GM20000 (cell line): ENCODE measurements at regions not wholly inside any gene's neighbourhood (a gene's known extent, or its start where the extent isn't known, plus 50 kb on each side); places are given as distances from the start of the nearest gene placed in this dataset.
A peak's percentile ranks its signal among the peaks of the same experiment; 100 is the strongest.

ENCODE experiments used
- DNase-seq: peaks from one replicate; pipeline ENCODE4 v3.0.0; 2012; ENCODE audit warnings: low spot score
- TF ChIP-seq, protein P1 (sequence below): IDR thresholded peaks from 2 replicates; pipeline ENCODE4 v1.5.1; 2012; ENCODE audit warnings: mild to moderate bottlenecking, control low read depth; ENCODE audit errors: extremely low read depth, missing control alignments

GRCh38 chr15:61621146-61621545, 392.0 kb upstream of the RORA start:
- DNase-seq = peak; percentile 12
- TF ChIP-seq, protein P1, sequence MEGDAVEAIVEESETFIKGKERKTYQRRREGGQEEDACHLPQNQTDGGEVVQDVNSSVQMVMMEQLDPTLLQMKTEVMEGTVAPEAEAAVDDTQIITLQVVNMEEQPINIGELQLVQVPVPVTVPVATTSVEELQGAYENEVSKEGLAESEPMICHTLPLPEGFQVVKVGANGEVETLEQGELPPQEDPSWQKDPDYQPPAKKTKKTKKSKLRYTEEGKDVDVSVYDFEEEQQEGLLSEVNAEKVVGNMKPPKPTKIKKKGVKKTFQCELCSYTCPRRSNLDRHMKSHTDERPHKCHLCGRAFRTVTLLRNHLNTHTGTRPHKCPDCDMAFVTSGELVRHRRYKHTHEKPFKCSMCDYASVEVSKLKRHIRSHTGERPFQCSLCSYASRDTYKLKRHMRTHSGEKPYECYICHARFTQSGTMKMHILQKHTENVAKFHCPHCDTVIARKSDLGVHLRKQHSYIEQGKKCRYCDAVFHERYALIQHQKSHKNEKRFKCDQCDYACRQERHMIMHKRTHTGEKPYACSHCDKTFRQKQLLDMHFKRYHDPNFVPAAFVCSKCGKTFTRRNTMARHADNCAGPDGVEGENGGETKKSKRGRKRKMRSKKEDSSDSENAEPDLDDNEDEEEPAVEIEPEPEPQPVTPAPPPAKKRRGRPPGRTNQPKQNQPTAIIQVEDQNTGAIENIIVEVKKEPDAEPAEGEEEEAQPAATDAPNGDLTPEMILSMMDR = peak; percentile 3

DNA sequence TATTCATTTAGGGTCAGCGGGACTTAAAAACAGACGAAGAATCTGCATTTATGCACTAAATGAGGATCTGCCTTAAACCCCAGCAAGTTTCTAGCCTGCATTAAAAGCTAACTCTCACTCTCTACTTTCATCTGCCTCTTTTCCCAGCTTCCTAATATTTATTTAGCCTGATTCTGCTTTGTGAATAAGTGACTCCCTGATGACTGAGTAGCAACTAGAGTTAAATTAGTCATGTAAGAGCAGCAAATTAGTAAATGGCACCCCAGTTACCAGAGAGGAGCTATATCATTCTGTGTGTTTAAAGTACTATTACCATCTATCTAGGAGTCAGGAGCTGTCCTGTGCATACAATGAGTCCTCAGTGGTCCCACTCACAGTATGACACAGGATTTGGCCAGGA, 391.0 kb upstream of the RORA start:
- TF ChIP-seq, protein P1 = no peak
- no peak for DNase-seq

DNA sequence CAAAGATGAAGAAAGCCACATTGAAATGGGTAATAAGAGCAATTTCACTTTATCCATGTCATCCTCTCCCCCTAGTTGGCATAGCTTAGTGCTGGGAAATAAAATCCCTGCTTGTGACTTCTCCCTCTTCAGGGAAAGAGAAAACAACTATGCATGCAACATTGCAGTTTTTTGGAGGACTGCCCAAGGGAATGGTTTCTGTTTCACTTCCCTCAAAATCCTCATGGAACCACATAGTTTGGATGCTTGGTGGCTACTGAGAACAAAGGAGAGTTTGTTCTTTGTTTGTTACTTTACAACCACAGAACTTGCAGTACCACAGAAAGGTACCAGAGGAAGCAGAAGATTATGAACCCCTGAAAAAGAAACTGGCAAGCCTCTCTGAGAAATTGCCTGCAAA, 384.6 kb upstream of the RORA start:
- TF ChIP-seq, protein P1 = no peak
- DNase-seq = no peak

GRCh38 chr15:61613138-61613537, 384.0 kb upstream of the RORA start:
- no peak for DNase-seq
- TF ChIP-seq, protein P1 = no peak

GRCh38 chr15:61612111-61612510, 383.0 kb upstream of the RORA start:
- no peak for DNase-seq
- TF ChIP-seq, protein P1 = no peak

GRCh38 chr15:61605343-61605742, 376.2 kb upstream of the RORA start:
- TF ChIP-seq, protein P1 = no peak
- DNase-seq = no peak

DNA sequence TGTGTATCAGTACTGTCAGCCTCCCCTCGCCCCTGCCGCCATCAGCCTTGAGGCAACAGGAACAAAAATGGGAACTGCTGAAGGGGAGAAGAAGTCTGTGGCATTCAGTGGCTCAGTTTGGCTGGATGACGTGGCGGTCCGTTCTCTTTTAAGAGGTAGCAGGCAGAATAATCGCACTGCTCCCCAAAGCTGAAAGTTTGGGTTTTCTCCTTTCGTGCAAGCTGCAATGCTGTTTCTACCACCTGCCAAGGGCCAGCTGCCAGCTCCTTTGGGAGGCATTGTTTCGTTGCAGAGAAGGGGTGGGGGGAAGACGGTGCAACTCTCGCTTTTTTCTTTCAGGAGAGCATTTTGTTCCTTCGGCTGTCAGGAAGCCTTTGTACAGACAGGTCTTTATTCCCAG, 369.6 kb upstream of the RORA start:
- no peak for DNase-seq
- TF ChIP-seq, protein P1 = no peak
